Gastroesophageal sphincter (tissue), 3 donors: ENCODE measurements at regions not wholly inside any gene's neighbourhood (a gene's known extent, or its start where the extent isn't known, plus 50 kb on each side); places are given as distances from the start of the nearest gene placed in this dataset.

ENCODE experiments used
- EP300 ChIP-seq: sonication (generic); formaldehyde crosslinking; IDR thresholded peaks from one replicate; pipeline ENCODE4 v1.6.1; 2017; ENCODE audit warnings: antibody characterized with exemption, mild to moderate bottlenecking
- POLR2A ChIP-seq, 2 donors: fragments of 450-650 bp; IDR thresholded peaks; one replicate each; pipeline ENCODE4 v1.6.1; 2017; ENCODE audit warnings: antibody characterized with exemption in 2 of 2, mild to moderate bottlenecking in 2 of 2, moderate library complexity in 1 of 2
- POLR2AphosphoS5 ChIP-seq: sonication (generic); formaldehyde crosslinking; IDR thresholded peaks from one replicate; pipeline ENCODE4 v1.6.1; 2017; ENCODE audit warnings: antibody characterized with exemption
- TF ChIP-seq, protein P1 (sequence below), 4 experiments: fragments of 200-600 bp in 2 of 4; fragments of 450-650 bp in 2 of 4; sonication (generic) in 1 of 4; IDR thresholded peaks; one replicate each; pipeline ENCODE4 v1.5.1; 2017 to 2019; ENCODE audit warnings: antibody characterized with exemption in 4 of 4, mild to moderate bottlenecking in 2 of 4, moderate library complexity in 2 of 4

DNA sequence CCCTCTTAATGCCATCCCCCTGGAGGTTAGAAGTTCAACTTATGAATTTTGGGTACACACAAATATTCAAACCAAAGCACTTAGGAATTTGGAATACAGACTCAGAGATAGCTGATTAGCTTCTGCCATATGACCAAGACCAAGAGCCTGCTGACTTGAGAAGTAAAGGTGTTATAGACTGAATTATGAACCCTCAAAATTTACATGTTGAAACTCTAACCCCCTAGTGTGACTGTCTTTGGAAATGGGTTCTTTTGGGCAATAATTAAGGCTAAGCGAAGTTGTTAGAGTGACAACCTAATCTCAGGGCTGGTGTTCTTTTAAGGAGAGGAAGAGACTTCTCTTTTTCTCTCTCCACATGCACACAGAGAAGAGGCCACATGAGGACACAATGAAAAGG, 151.2 kb downstream of the COX18 start:
- no peak for TF ChIP-seq EP300
- TF ChIP-seq, protein P1, sequence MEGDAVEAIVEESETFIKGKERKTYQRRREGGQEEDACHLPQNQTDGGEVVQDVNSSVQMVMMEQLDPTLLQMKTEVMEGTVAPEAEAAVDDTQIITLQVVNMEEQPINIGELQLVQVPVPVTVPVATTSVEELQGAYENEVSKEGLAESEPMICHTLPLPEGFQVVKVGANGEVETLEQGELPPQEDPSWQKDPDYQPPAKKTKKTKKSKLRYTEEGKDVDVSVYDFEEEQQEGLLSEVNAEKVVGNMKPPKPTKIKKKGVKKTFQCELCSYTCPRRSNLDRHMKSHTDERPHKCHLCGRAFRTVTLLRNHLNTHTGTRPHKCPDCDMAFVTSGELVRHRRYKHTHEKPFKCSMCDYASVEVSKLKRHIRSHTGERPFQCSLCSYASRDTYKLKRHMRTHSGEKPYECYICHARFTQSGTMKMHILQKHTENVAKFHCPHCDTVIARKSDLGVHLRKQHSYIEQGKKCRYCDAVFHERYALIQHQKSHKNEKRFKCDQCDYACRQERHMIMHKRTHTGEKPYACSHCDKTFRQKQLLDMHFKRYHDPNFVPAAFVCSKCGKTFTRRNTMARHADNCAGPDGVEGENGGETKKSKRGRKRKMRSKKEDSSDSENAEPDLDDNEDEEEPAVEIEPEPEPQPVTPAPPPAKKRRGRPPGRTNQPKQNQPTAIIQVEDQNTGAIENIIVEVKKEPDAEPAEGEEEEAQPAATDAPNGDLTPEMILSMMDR (IDR thresholded peaks at IDR 0.05), result no peak
- no peak for TF ChIP-seq POLR2A (IDR thresholded peaks at IDR 0.05)
- TF ChIP-seq POLR2AphosphoS5, result no peak
